GM21529 (cell line): ENCODE measurements at regions not wholly inside any gene's neighbourhood (a gene's known extent, or its start where the extent isn't known, plus 50 kb on each side); places are given as distances from the start of the nearest gene placed in this dataset.
"Not testable (repeated sequence)": the region's sequence is repeated elsewhere in the genome, so short reads cannot be mapped to it uniquely, and the experiment has no call there.

Source experiments
- ATAC-seq: cut with Tn5 transposase; IDR thresholded peaks from one replicate; pipeline ENCODE4 v1.9.1; 2021; ENCODE audit not compliant: unreplicated experiment

DNA sequence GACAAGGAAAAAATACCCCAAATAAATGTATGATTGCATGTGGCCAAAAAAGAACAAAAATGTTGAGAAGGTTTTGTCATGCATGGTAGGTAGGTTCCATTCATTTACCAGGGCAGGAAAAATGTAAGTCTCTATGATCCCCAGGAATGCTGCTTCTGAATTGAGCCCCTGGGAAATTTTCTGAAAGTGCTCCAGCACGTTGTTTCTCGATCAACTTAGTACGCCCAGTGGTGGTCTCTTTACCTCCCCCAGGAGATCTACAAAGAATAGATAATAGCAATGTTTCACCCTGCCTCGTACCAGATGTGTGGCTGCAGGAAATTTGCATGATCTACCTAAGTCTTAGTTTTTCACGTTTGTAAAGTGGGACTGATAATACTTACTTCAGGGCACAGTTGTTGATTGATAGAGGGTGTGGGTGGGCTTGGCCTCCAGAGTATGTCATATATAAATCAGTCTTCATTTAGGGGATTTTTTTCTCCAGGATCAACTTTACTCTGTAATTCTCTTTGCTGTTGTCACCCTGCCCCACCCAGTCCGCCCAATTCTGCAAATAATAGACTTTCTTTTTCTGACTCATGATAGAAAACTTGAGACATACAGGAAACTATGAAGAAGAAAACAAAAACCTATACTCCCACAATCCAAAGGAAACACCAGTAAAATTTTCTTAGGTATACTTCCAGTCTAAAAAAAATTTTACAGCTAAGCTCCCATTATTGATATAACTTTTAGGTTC is 462.0 kb upstream of the RUNX1 start:
- no peak for ATAC-seq

DNA sequence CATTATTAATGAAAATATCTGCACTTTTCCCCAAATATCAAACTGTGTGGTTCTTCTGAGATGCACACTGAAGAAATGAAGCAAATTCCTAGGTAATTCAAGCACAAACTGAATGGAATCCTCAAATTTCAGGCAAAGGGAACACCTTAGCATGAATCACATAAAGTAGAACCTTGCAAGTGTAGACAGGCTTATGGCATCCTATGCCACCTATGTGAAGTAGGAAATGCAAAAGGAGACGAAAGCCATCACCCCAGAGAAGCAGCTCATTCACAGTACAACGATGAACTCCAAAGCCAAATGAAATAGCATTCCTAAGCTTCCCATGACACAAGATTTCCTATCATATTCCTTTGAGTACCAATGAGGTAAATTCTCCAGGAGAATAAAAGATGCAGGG is 461.2 kb upstream of the RUNX1 start:
- ATAC-seq, result no peak

DNA sequence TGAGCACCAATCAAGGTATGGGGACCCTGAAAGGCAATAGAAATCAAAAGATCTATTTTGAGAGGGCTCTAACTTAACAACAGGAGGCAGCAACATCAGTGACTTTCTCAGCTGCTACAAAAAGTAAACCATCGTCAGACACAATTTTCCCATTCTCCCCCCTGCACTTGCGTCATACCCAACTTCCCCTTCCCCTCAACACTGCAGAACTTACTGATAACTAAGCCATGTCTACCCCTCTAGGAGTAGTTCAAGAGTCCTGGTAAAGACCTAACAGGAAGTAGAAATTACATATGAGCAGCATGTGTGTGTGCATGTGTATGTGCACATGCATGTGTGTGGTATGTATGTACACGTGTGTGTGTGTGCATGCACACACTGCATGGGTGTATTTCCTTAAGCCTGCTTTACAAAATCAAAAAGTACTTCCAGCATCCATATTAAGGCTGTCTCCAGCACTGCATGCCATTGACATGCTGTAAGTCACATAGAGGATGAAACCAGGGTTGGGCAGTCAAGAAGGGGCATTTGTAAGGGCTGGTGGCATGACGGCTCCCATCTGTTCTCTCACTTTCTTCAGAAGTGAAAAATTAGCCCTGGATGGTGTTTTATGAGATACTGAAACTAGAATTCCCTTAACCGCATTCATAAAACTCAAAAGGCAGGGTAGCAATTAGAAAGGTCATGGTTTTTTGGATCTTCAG is 460.1 kb upstream of the RUNX1 start:
- ATAC-seq, result no peak

DNA sequence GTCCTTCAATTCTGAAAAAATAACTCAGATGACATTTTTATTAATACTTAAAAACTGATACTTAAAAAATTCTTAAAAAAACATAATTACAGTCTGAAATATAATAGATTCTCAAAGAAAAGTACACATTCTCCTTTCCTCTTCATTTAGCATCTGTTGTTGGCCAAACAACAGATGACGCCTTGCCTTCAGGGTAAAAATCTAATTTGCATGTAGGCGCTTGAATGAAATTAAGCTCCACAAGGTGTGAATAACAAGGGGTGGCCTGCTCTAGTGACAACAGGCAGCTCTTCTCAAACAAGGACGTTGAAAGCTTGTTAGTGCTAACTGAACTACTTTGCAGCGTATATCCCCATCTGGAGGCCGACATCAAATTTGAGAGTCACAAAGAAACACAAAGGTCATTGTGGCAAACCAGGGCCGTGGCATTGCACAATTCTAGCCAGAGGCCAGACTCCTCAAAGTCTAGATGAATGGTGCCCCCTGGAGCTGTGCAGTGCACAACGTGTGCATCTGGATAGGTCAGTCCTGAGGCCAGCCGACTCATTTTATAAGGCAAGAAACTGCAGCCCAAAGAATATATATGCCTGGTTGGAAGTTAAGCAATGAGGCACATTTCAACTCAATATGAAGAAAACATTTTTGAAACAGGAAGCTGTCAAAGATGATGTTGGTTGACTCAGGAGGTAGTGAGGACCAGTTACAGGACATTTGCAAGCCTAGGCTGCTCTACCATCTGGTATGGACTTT is 459.2 kb upstream of the RUNX1 start:
- no peak for ATAC-seq

DNA sequence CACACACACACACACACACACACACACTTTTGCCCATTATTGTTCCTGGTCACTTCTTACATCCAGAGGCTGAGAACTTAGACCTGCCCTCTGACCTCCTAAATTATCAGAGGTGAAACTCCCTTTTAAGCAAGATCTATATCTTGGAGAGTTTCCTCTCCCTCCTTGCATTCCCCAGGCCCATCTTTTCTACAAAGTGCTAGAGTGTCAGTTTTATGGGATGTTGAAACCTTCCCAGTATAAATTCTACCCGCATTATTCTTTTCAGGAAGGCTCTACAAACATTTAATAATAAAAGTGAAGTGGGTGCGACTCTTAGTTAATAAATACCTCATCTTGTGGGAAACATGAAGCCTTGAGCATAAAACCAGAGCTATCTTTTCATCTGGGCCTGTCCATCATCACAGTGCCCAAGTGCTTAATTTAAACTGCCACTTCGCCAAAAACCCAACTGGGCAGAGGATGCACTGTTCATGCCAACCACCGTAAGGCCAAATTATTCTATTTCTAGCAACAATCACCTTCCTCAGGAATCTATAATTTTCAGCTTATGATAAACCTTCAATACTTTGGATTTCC is 458.2 kb upstream of the RUNX1 start:
- no peak for ATAC-seq

DNA sequence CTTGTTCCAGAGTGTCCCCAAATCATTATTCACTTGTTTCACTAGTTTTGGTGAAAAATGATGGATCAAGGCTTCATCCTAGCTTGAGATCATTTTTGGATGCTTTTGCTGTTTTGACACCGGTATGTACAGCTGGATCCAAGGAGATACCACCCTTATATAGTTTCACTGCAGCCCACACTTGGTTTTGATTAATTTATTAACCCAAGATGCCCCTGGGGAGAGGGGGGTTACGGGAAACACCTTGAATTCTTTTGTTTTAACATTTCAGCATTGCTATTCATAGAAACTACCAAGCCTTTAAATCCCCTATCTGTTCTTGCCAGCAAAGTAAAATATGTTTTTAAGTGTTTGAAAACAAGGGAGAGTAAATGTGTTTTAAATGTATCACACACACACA is 457.7 kb upstream of the RUNX1 start:
- no peak for ATAC-seq

DNA sequence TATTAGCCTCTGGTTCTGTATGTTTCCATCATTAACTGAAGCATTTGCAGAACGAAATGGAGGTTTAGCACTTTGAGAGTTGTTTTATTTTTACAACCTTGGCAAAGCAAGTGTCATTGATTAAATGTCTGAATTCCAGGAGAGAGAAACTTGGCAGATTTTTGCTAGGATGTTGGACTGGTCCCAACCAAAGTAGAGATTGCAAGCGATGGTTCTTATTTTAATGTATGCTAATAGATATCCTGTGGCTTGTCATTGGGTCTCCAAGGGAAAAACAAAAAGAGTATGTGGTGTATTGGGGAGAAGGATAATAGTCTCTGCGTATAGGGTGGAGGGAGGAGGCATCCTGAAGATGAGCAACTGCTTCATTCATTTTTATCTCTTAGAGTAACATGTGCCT is 457.2 kb upstream of the RUNX1 start:
- ATAC-seq, result no peak

DNA sequence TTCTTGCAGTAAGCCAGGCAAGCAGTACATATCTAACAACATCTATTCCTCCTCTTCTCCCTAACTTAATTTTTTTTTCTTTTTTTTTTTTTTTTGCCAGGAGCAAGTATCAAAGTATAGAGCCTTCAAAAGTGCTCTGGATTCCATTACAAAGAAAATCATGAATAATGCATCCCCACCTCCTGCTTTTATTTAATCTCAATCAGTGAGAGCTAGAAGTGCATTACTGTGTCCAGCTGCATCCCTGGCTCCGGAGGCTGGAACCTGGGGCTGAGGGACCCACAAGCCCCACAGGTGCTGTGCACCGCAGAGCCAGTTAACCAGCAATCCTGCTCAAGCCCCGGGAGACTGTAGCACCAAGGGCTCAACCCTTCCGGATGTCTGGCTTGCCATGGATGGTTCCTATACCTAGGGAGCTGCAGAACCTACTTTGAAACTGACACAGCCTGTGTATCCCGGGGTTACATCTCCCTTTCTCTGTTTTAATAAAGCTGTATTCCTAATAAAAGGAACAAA is 455.9 kb upstream of the RUNX1 start:
- no peak for ATAC-seq

DNA sequence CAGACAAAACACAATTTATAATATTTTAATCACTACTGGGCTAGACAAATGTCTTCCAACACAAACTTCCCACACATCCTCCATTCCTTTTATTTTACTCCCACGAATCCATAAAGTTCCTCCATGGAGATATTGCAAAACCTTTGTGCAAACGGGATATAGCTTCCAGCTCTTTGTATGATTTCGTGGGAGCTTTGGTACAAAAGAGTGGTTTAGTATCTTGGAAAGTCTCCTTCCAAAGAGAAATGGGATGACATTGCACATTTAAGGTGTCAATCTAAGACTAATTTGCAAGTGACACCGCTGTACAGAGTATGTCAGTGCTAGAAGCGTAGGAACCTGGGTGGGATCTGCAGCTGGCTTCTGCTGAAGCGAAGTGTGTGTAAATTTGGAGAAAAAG is 455.2 kb upstream of the RUNX1 start:
- no peak for ATAC-seq

DNA sequence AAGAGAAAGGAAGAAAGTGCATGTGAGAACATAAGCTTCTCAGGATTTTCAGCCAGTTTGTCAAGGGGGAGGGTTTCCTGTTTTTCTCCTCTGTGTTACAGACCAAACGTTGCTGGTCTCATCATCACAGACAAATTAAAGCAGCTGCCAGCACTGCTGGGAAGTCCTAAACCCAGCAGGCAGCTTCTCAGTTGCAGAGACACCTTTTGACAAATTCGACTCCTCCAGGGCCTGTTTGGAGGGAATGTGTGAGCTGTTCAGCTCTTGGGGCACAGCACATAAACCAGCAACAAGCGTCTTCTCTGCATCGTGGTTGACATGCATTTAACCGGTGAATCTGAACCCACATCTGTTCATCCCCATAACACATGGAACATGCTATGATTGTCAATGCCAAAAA is 454.6 kb upstream of the RUNX1 start:
- ATAC-seq, result no peak

DNA sequence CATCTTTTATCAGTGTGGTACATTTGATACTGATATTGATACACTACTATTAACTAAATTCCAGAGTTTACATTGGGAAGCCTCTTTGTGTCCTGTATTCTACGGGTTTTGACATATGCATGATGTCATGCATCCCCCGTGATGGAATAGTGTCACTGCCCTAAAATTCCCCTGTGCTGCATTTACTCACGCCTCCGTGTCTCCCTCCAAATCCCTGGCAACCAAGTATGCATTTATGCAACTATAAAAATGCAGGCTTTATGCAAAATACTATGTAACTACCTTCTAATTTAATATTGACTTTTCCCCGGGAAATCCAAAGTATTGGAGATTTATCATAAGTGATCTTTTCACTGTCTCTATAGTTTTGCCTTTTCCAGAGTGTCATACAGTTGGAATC is 453.7 kb upstream of the RUNX1 start:
- no peak for ATAC-seq

DNA sequence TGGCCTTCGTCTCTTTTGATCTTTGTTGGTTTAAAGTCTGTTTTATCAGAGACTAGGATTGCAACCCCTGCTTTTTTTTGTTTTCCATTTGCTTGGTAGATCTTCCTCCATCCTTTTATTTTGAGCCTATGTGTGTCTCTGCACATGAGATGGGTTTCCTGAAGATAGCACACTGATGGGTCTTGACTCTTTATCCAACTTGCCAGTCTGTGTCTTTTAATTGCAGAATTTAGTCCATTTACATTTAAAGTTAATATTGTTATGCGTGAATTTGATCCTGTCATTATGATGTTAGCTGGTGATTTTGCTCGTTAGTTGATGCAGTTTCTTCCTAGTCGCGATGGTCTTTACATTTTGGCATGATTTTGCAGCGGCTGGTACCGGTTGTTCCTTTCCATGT is 448.4 kb upstream of the RUNX1 start:
- not testable (repeated sequence) for ATAC-seq

DNA sequence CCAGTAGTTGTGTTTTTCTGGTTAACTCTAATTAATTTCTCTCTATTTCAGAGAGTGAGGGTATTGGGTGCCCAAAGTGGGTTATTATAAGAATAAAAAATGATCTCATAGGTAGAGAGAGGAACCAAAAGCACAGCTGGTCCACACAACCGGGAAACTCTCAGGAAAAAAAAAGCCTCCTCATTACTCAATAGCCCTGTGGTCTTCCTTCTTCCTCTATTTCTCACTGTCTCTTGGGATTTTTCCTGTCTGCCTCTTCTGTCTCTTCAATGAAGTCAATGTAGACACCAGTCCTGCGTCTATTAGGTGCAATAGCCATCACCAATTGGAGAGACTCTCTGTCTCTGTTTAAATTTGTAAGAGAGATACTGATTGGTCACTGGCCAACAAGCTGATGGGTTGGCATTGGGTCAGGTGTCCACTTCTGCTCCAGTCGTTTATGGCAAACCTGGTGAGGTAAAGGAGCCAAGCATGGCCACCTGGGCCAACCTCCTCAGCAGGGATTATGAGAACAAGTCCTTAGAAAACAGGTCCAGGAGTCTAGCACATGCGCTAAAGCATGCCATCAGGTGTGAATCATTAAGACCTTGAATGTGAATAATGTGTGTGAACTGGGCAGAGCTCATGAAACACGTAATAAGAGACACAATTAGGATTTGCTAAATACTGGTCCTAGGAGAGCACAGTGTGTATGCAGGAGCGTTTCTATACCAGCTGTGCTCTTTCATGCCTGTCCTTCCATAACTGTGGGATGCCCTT is 443.0 kb upstream of the RUNX1 start:
- no peak for ATAC-seq

DNA sequence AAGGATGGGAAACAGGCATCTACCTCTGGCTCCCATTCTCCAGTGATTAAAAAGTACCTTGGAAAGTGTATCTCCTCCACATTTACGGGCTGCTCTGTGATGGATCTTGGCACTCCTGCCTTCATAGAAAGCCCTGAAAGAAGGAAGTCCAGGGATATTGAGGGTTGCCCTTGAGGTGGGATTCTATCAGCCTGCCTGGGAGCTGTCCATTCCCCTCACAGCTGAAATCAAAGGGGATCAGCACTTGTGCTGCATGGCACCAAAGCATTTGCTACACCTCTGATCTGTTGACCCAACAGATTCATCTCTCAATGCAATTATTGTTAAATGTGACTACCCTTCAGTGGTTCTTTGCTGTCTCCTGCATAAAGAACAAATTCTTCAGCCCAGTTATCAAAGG is 442.0 kb upstream of the RUNX1 start:
- ATAC-seq, result no peak

DNA sequence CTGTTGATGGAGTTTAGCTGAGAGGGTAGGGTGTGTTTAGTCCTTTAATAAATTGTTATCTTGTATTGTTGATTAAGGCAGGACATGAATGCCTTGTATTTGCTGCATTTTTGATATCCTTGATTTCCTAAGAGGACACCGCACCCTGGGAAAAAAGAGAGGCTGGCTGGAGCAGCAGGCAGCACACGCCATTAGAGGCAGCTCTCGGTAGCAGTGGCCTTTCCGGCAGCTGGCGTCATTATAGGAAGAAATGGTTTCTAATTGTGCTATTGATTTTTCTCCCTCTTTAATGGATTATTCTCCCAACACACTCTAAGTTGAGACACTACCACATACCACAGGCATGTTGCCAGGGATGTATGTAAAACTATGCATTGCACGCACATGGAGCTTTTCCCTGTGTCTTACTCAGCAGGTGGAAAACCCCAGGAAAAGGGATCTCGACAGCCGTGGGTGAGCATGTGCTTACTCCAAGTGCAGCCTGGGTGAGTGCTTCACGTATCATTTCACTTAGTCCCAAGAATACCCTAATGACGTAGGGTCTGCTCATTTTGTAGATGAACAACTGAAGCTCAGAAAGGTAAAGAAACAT is 440.4 kb upstream of the RUNX1 start:
- no peak for ATAC-seq

DNA sequence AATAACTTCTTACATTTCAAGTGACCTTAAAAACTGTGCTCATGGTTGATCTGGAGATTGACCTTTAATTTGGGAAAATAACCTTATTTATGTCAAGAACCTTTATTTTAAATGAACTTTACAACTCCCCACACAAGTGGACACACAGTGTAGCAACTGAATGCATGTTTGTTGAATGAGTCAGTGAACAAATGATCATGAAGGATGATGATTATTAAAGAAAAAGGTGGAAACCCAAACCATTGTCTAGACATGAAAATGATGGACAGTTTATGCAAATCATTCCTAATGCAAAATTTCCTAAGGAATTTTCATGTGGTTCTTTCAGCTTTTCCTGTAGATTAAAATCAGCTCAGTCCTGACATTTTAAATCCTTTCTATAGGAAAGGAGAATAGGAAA is 439.8 kb upstream of the RUNX1 start:
- ATAC-seq, result no peak

DNA sequence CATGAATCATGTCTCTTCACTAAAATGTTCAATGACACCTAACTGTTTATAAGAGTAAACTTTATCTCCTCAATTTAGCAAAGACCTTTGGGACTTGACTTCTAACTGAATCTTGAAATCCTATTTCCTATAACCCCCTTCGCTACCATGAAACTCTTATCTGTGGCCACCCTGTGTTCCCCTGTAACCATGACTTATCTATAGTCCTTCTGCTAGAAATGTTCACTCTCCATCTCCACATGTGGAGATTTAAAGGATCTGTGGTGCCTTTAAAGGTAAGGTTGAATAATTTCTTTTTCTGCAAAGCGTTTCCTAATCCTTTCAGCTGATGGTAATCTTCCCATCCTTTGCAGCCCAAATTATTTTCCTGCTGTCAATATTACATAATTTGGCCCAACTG is 436.3 kb upstream of the RUNX1 start:
- ATAC-seq, result no peak

DNA sequence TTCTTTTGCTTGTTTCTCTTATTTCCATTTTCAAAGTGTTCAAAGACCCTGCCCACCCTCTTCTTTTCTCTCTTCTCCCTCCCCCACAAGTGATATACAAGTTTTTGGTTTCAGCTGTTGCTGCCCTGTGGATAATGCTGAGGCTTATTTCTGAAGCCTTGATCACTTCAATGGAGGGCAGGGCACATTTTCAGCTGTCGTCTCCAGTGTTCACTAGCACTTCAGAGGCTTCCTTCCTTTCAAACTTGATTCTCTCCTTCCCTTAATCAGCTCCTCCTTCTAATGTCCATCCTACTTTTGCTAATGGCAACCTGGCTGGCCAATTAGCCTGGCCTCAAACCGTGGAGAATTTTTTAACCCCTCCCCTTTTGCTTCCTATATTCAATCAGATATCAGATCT is 435.7 kb upstream of the RUNX1 start:
- no peak for ATAC-seq

DNA sequence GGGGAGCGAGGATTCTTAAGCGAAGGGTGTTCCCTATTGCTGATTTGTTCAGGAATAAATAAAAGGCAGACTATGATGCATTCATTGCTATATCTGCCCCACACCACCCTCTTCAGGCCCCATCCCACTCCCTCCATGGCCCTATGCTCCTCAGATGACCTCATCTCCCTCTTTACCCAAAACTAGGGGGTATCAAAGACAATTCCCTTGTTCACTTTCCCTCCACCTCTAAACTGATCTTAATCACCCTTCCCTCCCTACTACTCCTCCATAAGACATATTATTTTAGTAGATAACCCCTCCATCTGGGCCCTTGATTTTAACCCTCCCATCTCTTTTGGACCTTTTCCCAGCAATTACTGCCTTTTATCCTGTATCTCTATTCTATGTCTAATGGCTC is 434.9 kb upstream of the RUNX1 start:
- no peak for ATAC-seq

DNA sequence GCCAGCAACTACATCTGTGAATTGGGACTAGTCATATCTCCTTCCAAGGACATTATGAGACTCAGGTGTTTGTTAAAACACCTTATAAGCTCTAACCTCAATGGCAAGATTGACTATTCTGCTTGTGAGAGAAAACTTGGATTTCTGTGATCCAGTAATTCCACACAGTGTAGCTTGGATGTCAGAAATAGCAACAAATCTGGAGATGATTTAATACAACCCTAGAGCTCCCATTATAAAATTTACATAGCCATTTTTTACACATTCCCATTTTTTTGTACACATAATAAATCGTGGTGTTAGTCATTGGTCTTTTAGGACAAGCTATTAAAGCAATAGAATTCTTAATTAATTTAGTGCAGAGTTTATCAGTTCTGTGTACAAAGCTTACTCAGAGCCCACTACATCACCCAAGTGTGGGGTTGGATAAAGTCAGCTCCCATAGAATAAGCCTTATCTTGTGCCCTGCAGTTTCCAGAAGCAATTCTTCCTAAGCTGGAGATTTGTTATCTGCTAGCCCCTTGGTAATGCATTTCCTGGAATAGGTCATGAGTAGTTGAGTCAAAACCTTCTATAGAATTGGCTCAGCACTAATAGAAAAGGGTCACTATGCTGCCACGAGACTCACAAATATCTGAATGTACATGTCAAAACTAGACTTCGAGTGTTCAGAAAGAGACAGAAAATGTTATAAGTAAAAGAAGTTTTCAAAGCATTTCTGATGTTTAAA is 434.0 kb upstream of the RUNX1 start:
- no peak for ATAC-seq
